Lung (tissue), 11 donors: ENCODE measurements at regions not wholly inside any gene's neighbourhood (a gene's known extent, or its start where the extent isn't known, plus 50 kb on each side); places are given as distances from the start of the nearest gene placed in this dataset.

Experiments
- ATAC-seq: fragments of 200-7000 bp; cut with Tn5 transposase; one replicate; pipeline ENCODE4 v1.9.1; 2020; ENCODE audit warnings: moderate number of reproducible peaks; ENCODE audit not compliant: insufficient read depth, low FRiP score
- DNase-seq, 3 donors: peaks; one replicate each; pipeline ENCODE4 v3.0.0-alpha.2; 2013 to 2017
- H3K27ac ChIP-seq, 2 donors: one replicate each; pipeline ENCODE4 v1.5.1; 2013; ENCODE audit warnings: mild to moderate bottlenecking in 2 of 2, moderate library complexity in 2 of 2, control low read depth in 1 of 2, inconsistent platforms in 1 of 2, low read depth in 1 of 2, low read length in 1 of 2
- H3K27me3 ChIP-seq, 3 donors: one replicate each; pipeline ENCODE4 v1.5.1; 2013; ENCODE audit warnings: low read length in 2 of 3; ENCODE audit not compliant: control insufficient read depth in 3 of 3, insufficient read depth in 3 of 3
- H3K36me3 ChIP-seq, 4 donors: one replicate each; pipeline ENCODE4 v1.5.1; 2013; ENCODE audit warnings: low read length in 4 of 4, mild to moderate bottlenecking in 1 of 4, moderate library complexity in 1 of 4; ENCODE audit not compliant: control insufficient read depth in 4 of 4, insufficient read depth in 4 of 4
- H3K4me1 ChIP-seq, 5 donors: one replicate each; pipeline ENCODE4 v1.5.1; 2013; ENCODE audit warnings: low read length in 5 of 5, mild to moderate bottlenecking in 2 of 5, moderate library complexity in 1 of 5; ENCODE audit not compliant: control insufficient read depth in 5 of 5, insufficient read depth in 5 of 5
- H3K4me3 ChIP-seq: one replicate; pipeline ENCODE4 v1.5.1; 2013; ENCODE audit warnings: mild to moderate bottlenecking, control low read depth, moderate library complexity
- H3K9ac ChIP-seq, 2 donors: one replicate each; pipeline ENCODE4 v1.5.1; 2013; ENCODE audit warnings: low read length in 2 of 2, control low read depth in 1 of 2; ENCODE audit not compliant: insufficient read depth in 1 of 2
- H3K9me3 ChIP-seq, 4 donors: one replicate each; pipeline ENCODE4 v1.5.1; 2013; ENCODE audit warnings: low read length in 3 of 4, mild to moderate bottlenecking in 1 of 4, moderate library complexity in 1 of 4; ENCODE audit not compliant: control insufficient read depth in 4 of 4, insufficient read depth in 3 of 4
- WGBS, 2 donors: extraction: QIAGEN DNeasy Blood & Tissue Kit; methylation state at CpG; one replicate each; pipeline ENCODE4 v1.1.7; 2013; 5-methylcytosine and 5-hydroxymethylcytosine counted together
- TF ChIP-seq, protein P1 (sequence below): IDR thresholded peaks from 2 replicates; pipeline ENCODE4 v1.5.1; 2012; ENCODE audit warnings: mild to moderate bottlenecking; ENCODE audit errors: control extremely low read depth, extremely low read depth
- donor health status: control.
- donor health status: control.
- donor health status: Bipolar disorder and iron deficiency.
- donor health status: healthy.
- donor health status: DM: yes; HTN: yes; CAD: no.

DNA sequence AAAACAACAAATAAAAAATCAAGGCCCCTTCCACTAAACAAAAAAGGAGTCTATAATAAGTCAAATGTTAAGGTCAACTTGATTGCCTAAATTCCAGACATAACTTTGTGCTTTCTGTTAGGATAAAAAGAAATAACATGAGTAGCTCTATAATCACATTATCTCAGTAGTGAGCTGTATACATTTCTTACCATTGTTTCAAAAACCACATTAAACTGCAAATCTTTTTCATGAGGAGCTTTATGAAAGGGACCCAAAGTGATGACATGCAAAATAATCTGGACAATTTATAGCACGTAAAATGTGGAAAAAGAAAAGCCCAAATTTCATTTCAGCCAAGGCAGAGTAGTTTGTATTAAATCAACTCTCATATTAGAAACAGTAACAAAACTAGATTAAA lies 269.2 kb downstream of the KLF12 start:
- Histone ChIP-seq H3K36me3 (no peaks in the 10 kb centered on the region), H3K4me1 (no peaks in the 10 kb centered on the region), H3K4me3 (no peak overlapping the region), H3K27me3 (no peaks in the 10 kb centered on the region), H3K9ac (no peak overlapping the region), H3K27ac (no peak overlapping the region), H3K9me3 (no peaks in the 10 kb centered on the region)
- 91 to 97% methylated on average over 1 of the region's 1 CpG for WGBS, 2 donors
- DNase-seq (no peak), ATAC-seq (no peak)
- TF ChIP-seq, protein P1, sequence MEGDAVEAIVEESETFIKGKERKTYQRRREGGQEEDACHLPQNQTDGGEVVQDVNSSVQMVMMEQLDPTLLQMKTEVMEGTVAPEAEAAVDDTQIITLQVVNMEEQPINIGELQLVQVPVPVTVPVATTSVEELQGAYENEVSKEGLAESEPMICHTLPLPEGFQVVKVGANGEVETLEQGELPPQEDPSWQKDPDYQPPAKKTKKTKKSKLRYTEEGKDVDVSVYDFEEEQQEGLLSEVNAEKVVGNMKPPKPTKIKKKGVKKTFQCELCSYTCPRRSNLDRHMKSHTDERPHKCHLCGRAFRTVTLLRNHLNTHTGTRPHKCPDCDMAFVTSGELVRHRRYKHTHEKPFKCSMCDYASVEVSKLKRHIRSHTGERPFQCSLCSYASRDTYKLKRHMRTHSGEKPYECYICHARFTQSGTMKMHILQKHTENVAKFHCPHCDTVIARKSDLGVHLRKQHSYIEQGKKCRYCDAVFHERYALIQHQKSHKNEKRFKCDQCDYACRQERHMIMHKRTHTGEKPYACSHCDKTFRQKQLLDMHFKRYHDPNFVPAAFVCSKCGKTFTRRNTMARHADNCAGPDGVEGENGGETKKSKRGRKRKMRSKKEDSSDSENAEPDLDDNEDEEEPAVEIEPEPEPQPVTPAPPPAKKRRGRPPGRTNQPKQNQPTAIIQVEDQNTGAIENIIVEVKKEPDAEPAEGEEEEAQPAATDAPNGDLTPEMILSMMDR, result no peak

GRCh38 chr13:73861136-73861535 lies 273.1 kb downstream of the KLF12 start:
- DNase-seq (no peak), ATAC-seq (no peak)
- H3K36me3 ChIP-seq, result no peaks in the 10 kb centered on the region
- H3K9ac ChIP-seq, result no peak overlapping the region
- no peaks in the 10 kb centered on the region for H3K27me3 ChIP-seq
- no peak overlapping the region for H3K4me3 ChIP-seq
- TF ChIP-seq, protein P1, result no peak
- H3K9me3 ChIP-seq, result no peaks in the 10 kb centered on the region
- whole genome bisulfite sequencing, 2 donors, result 97 to 99% methylated on average over 2 of the region's 2 CpGs
- no peak overlapping the region for H3K27ac ChIP-seq
- no peaks in the 10 kb centered on the region for H3K4me1 ChIP-seq

GRCh38 chr13:73860501-73860900 lies 273.7 kb downstream of the KLF12 start:
- no peaks in the 10 kb centered on the region for H3K4me1 ChIP-seq
- DNase-seq (no peak), ATAC-seq (no peak)
- WGBS, 2 donors, result 85 to 91% methylated on average over 6 of the region's 6 CpGs
- H3K36me3 ChIP-seq, result no peaks in the 10 kb centered on the region
- no peak overlapping the region for H3K9ac ChIP-seq
- H3K27me3 ChIP-seq, result no peaks in the 10 kb centered on the region
- no peak overlapping the region for H3K4me3 ChIP-seq
- H3K9me3 ChIP-seq, result no peaks in the 10 kb centered on the region
- TF ChIP-seq, protein P1, result no peak
- H3K27ac ChIP-seq, result no peak overlapping the region

DNA sequence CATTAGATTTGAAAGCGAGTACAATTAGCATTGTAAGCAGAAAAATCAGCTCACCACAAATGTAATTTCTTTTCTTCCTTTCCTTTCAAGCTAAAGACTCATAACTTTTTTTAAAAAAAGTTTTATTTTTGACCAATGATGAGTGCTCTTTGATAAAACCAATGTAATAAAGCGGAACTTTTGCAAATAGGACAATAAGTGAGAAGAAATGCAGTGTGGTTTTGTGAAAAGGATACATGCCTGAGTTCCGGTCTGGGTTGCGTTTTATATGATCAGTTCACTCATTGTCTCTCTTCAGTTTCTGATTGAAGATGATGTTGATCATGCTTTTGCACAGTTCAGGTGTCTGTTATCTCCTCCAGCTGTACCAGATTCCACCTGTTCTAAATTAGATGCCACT lies 274.4 kb downstream of the KLF12 start:
- DNase-seq, result no peak
- TF ChIP-seq, protein P1, result no peak
- ATAC-seq, result no peak
- H3K27ac ChIP-seq, result no peak overlapping the region
- H3K36me3 ChIP-seq, result peaks cover 0 to 5% (median 0%) of the 10 kb centered on the region in 4 donors
- no peaks in the 10 kb centered on the region for H3K27me3 ChIP-seq
- H3K9me3 ChIP-seq, result no peaks in the 10 kb centered on the region
- no peaks in the 10 kb centered on the region for H3K4me1 ChIP-seq
- 69 to 71% methylated on average over 4 of the region's 4 CpGs for WGBS, 2 donors
- H3K4me3 ChIP-seq, result no peak overlapping the region
- no peak overlapping the region for H3K9ac ChIP-seq
